ENCODE measurements at regions not wholly inside any gene's neighbourhood (a gene's known extent, or its start where the extent isn't known, plus 50 kb on each side); places are given as distances from the start of the nearest gene placed in this dataset.

DNA sequence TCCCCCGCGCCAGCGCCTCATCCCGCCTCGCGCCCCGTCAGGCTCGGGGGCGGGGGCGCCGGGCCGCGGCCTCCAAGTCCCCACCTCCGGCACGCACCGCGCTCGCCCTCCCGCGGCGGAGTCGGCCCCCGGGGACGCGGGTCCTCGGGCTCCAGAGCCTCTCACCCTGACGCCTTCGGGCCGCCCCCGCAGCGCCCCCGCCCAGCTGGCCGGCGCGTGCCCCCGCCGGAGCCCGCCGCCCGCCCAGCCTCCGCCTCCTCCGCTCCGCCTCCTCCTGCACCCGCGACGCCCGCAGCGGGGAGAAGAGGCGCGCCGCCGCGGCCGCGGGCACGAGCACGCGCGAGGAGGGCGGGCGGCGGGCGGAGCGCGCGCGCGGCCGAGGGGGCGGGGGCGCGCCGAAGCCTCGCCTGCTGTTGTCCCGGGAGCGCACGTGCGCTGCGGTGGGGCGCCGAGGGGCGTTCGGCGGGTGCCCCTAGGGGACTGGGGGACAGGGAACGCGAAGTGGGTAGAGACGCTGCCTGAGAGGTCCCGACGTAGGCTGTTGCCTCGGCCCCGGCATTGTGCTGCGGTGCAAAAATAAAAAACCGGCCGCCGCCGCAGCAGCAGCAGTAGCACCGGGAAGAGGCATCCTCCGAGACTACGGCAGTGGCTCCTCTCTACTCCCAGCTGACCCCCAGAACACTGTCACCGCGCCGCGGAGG lies 87.4 kb upstream of the ARHGAP32 start (continued):
- TF ChIP-seq, protein P1, sequence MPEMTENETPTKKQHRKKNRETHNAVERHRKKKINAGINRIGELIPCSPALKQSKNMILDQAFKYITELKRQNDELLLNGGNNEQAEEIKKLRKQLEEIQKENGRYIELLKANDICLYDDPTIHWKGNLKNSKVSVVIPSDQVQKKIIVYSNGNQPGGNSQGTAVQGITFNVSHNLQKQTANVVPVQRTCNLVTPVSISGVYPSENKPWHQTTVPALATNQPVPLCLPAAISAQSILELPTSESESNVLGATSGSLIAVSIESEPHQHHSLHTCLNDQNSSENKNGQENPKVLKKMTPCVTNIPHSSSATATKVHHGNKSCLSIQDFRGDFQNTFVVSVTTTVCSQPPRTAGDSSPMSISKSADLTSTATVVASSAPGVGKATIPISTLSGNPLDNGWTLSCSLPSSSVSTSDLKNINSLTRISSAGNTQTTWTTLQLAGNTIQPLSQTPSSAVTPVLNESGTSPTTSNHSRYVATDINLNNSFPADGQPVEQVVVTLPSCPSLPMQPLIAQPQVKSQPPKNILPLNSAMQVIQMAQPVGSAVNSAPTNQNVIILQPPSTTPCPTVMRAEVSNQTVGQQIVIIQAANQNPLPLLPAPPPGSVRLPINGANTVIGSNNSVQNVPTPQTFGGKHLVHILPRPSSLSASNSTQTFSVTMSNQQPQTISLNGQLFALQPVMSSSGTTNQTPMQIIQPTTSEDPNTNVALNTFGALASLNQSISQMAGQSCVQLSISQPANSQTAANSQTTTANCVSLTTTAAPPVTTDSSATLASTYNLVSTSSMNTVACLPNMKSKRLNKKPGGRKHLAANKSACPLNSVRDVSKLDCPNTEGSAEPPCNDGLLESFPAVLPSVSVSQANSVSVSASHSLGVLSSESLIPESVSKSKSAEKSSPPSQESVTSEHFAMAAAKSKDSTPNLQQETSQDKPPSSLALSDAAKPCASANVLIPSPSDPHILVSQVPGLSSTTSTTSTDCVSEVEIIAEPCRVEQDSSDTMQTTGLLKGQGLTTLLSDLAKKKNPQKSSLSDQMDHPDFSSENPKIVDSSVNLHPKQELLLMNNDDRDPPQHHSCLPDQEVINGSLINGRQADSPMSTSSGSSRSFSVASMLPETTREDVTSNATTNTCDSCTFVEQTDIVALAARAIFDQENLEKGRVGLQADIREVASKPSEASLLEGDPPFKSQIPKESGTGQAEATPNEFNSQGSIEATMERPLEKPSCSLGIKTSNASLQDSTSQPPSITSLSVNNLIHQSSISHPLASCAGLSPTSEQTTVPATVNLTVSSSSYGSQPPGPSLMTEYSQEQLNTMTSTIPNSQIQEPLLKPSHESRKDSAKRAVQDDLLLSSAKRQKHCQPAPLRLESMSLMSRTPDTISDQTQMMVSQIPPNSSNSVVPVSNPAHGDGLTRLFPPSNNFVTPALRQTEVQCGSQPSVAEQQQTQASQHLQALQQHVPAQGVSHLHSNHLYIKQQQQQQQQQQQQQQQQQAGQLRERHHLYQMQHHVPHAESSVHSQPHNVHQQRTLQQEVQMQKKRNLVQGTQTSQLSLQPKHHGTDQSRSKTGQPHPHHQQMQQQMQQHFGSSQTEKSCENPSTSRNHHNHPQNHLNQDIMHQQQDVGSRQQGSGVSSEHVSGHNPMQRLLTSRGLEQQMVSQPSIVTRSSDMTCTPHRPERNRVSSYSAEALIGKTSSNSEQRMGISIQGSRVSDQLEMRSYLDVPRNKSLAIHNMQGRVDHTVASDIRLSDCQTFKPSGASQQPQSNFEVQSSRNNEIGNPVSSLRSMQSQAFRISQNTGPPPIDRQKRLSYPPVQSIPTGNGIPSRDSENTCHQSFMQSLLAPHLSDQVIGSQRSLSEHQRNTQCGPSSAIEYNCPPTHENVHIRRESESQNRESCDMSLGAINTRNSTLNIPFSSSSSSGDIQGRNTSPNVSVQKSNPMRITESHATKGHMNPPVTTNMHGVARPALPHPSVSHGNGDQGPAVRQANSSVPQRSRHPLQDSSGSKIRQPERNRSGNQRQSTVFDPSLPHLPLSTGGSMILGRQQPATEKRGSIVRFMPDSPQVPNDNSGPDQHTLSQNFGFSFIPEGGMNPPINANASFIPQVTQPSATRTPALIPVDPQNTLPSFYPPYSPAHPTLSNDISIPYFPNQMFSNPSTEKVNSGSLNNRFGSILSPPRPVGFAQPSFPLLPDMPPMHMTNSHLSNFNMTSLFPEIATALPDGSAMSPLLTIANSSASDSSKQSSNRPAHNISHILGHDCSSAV (CRISPR knock-in tag; IDR thresholded peaks at IDR 0.05; ENCODE audit: borderline replicate concordance), result no peak
- TF ChIP-seq ATF1 (CRISPR knock-in tag; IDR thresholded peaks at IDR 0.05) (no peak), BRD4 (CRISPR knock-in tag; IDR thresholded peaks at IDR 0.05) (no peak), GABPA (IDR thresholded peaks at IDR 0.05; ENCODE audit: low read depth, low read length) (no peak), GABPA (CRISPR knock-in tag; IDR thresholded peaks at IDR 0.05; ENCODE audit: low read depth) (no peak), ZNF317 (CRISPR knock-in tag; IDR thresholded peaks at IDR 0.05) (no peak), TAF15 (IDR thresholded peaks at IDR 0.05; ENCODE audit: low read depth, low read length, poor library complexity, severe bottlenecking) (no peak), SKI (IDR thresholded peaks at IDR 0.05; ENCODE audit: partially characterized antibody) (peak; percentile 63), JUND (CRISPR knock-in tag; IDR thresholded peaks at IDR 0.05) (no peak), ZNF674 (CRISPR knock-in tag; IDR thresholded peaks at IDR 0.05; ENCODE audit: low read depth) (no peak), KLF13 (CRISPR knock-in tag; IDR thresholded peaks at IDR 0.05) (no peak), ZC3H13 (CRISPR knock-in tag; IDR thresholded peaks at IDR 0.05) (no peak), HOXA5 (CRISPR knock-in tag; IDR thresholded peaks at IDR 0.05) (0 out of 2 replicates have a peak, but pooled peaks have one; percentile 0), ZNF205 (CRISPR knock-in tag; IDR thresholded peaks at IDR 0.05) (no peak), ZC3H4 (CRISPR knock-in tag; IDR thresholded peaks at IDR 0.05; ENCODE audit: borderline replicate concordance) (no peak), TAF1 (CRISPR knock-in tag; IDR thresholded peaks at IDR 0.05) (peak; percentile 57)
- TF ChIP-seq, protein P2, sequence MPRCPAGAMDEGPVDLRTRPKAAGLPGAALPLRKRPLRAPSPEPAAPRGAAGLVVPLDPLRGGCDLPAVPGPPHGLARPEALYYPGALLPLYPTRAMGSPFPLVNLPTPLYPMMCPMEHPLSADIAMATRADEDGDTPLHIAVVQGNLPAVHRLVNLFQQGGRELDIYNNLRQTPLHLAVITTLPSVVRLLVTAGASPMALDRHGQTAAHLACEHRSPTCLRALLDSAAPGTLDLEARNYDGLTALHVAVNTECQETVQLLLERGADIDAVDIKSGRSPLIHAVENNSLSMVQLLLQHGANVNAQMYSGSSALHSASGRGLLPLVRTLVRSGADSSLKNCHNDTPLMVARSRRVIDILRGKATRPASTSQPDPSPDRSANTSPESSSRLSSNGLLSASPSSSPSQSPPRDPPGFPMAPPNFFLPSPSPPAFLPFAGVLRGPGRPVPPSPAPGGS (CRISPR knock-in tag; IDR thresholded peaks at IDR 0.05), result no peak
- TF ChIP-seq, protein P3, sequence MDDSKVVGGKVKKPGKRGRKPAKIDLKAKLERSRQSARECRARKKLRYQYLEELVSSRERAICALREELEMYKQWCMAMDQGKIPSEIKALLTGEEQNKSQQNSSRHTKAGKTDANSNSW (CRISPR knock-in tag; IDR thresholded peaks at IDR 0.05; ENCODE audit: borderline replicate concordance), result no peak
- TF ChIP-seq, protein P4, sequence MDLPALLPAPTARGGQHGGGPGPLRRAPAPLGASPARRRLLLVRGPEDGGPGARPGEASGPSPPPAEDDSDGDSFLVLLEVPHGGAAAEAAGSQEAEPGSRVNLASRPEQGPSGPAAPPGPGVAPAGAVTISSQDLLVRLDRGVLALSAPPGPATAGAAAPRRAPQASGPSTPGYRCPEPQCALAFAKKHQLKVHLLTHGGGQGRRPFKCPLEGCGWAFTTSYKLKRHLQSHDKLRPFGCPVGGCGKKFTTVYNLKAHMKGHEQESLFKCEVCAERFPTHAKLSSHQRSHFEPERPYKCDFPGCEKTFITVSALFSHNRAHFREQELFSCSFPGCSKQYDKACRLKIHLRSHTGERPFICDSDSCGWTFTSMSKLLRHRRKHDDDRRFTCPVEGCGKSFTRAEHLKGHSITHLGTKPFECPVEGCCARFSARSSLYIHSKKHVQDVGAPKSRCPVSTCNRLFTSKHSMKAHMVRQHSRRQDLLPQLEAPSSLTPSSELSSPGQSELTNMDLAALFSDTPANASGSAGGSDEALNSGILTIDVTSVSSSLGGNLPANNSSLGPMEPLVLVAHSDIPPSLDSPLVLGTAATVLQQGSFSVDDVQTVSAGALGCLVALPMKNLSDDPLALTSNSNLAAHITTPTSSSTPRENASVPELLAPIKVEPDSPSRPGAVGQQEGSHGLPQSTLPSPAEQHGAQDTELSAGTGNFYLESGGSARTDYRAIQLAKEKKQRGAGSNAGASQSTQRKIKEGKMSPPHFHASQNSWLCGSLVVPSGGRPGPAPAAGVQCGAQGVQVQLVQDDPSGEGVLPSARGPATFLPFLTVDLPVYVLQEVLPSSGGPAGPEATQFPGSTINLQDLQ (CRISPR knock-in tag; IDR thresholded peaks at IDR 0.05), result no peak; the same call in 1 of the 2 replicates

Data from HepG2 (cell line).